Bronchial epithelial cell (primary cell): ENCODE measurements at regions not wholly inside any gene's neighbourhood (a gene's known extent, or its start where the extent isn't known, plus 50 kb on each side); places are given as distances from the start of the nearest gene placed in this dataset.

Experiments used
- DNase-seq: peaks from one replicate; pipeline ENCODE4 v3.0.0-alpha.2; 2010; ENCODE audit warnings: low read depth
- FAIRE-seq: peaks from 2 replicates; lab custom pipeline; 2011; peaks lifted over from hg19 to GRCh38; lab: Jason Lieb, UNC
- H3K27me3 ChIP-seq: 2 replicates; pipeline ENCODE4 v1.5.1; 2011; ENCODE audit warnings: low read length; ENCODE audit not compliant: control insufficient read depth, insufficient read depth
- H3K36me3 ChIP-seq: 2 replicates; pipeline ENCODE4 v1.5.1; 2011; ENCODE audit warnings: low read length; ENCODE audit not compliant: control insufficient read depth, insufficient read depth
- H3K4me3 ChIP-seq: 2 replicates; pipeline ENCODE4 v1.5.1; 2011; ENCODE audit warnings: mild to moderate bottlenecking, low read depth, low read length, control low read depth
- CTCF ChIP-seq: IDR thresholded peaks from 2 replicates; pipeline ENCODE4 v1.5.1; 2011; ENCODE audit warnings: mild to moderate bottlenecking, moderate library complexity, low read length, control low read depth, inconsistent platforms; ENCODE audit not compliant: insufficient read depth, severe bottlenecking

GRCh38 chr10:78541481-78542140, 507.9 kb downstream of the RPS24 start:
- peaks cover 13% of the 10 kb centered on the region for H3K27me3 ChIP-seq
- no peaks in the 10 kb centered on the region for H3K36me3 ChIP-seq
- TF ChIP-seq CTCF, result no peak
- no peak overlapping the region for H3K4me3 ChIP-seq
- FAIRE-seq (peak; percentile 32), DNase-seq (no peak)

DNA sequence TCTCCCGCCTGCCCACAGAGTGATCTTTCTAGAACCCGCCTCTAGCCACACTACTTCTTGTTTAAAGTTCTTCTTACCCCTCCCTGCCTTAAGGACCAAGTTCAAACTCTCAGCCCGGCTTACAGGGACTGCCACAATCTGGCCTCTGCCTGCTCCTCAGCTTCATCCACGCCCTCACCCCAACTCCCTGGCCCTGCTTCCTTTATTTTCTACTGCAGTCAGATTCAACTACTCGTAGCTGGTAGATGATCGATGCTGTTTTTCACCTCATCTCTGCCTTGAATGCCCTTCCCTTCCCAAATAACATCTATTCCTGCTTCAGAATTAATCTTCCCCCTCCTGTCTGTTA, 508.5 kb downstream of the RPS24 start:
- FAIRE-seq (no peak), DNase-seq (no peak)
- H3K27me3 ChIP-seq, result peaks cover 13% of the 10 kb centered on the region
- H3K36me3 ChIP-seq, result no peaks in the 10 kb centered on the region
- TF ChIP-seq CTCF, result no peak
- H3K4me3 ChIP-seq, result no peak overlapping the region

- H3K27me3 ChIP-seq, result peaks cover 13% of the 10 kb centered on the region
- TF ChIP-seq CTCF, result no peak
- no peak for DNase-seq
- H3K4me3 ChIP-seq, result no peak overlapping the region
- no peak for FAIRE-seq
- H3K36me3 ChIP-seq, result no peaks in the 10 kb centered on the region
Observed at GRCh38 chr10:78542521-78542920, 508.9 kb downstream of the RPS24 start.

DNA sequence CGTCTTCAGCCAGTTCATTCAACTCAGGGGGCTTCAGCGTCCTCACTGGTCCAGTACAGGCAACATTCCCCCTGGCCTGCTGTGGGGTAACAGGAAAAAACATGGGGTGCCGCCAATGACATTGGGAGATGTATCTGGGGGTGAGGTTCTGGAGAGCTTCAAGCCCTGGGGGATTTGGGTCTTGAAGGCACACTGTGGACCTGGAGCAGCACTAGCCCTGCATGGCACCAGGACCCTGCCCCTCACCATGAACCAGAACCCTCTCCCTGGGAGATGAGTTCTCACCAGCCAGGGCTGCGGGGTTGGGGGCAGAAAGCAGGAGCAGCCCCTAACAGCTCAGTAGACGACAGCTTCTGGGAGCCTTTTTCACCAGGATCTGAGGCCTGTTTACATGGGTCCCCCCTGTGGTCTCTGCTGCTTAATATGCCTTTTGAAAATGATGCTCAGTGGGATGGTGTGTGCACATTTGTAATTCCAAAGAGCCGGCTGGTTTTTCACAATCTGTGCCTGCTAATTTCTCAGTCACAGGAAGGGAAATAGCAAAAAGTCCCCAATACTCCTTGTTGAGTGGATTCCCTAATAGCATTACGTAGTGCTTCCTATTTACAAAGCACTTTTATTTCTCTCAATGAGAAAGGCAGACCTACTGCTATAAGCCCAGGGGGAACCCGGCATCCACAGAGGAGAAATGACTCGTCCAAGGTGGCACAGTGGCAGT, 509.5 kb downstream of the RPS24 start:
- Histone ChIP-seq H3K4me3 (no peak overlapping the region), H3K27me3 (peaks cover 13% of the 10 kb centered on the region), H3K36me3 (no peaks in the 10 kb centered on the region)
- FAIRE-seq, result no peak
- TF ChIP-seq CTCF, result no peak
- no peak for DNase-seq

- Histone ChIP-seq H3K27me3 (peaks cover 13% of the 10 kb centered on the region), H3K4me3 (no peak overlapping the region), H3K36me3 (no peaks in the 10 kb centered on the region)
- no peak for TF ChIP-seq CTCF
- no peak for DNase-seq
- no peak for FAIRE-seq
Observed at GRCh38 chr10:78543749-78544362, 510.2 kb downstream of the RPS24 start.
